ENCODE measurements at regions not wholly inside any gene's neighbourhood (a gene's known extent, or its start where the extent isn't known, plus 50 kb on each side); places are given as distances from the start of the nearest gene placed in this dataset.

DNA sequence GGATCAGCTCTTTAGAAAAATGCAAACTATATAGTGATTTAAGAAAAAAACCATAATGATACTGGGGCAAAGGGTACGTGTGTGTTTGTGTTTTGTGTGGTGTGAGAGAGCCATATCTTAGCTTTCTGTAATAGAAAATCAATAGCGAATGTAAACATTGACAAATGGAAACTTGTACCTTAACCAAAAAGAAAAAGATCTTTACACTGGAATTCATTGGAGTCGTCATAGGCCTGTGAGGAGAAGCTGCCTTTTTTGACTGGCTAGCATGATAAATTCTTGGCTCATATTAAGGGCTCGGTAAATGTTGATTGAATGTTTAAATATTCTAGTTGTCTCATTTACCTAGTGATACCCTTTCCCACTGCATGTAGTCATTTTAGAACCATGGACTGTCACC is 161.8 kb upstream of the ASCC3 start:
- DNase-seq (ENCODE audit: insufficient read length, low spot score, missing footprints): no peak
- TF ChIP-seq, protein P1, sequence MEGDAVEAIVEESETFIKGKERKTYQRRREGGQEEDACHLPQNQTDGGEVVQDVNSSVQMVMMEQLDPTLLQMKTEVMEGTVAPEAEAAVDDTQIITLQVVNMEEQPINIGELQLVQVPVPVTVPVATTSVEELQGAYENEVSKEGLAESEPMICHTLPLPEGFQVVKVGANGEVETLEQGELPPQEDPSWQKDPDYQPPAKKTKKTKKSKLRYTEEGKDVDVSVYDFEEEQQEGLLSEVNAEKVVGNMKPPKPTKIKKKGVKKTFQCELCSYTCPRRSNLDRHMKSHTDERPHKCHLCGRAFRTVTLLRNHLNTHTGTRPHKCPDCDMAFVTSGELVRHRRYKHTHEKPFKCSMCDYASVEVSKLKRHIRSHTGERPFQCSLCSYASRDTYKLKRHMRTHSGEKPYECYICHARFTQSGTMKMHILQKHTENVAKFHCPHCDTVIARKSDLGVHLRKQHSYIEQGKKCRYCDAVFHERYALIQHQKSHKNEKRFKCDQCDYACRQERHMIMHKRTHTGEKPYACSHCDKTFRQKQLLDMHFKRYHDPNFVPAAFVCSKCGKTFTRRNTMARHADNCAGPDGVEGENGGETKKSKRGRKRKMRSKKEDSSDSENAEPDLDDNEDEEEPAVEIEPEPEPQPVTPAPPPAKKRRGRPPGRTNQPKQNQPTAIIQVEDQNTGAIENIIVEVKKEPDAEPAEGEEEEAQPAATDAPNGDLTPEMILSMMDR (IDR thresholded peaks at IDR 0.05; ENCODE audit: extremely low read depth, low read depth, low read length): no peak
- no peaks in the 10 kb centered on the region for H3K27me3 ChIP-seq (ENCODE audit: insufficient read depth, low read length)
- no peak overlapping the region for H3K4me3 ChIP-seq (ENCODE audit: insufficient read depth, low read length)
- H4K20me1 ChIP-seq (ENCODE audit: insufficient read depth, low read length): no peaks in the 10 kb centered on the region
- no peaks in the 10 kb centered on the region for H3K79me2 ChIP-seq (ENCODE audit: insufficient read depth, low read length)
- H3K36me3 ChIP-seq (ENCODE audit: insufficient read depth, low read length): no peaks in the 10 kb centered on the region
- H3K9me3 ChIP-seq (ENCODE audit: low read depth, low read length): peaks cover 4% of the 10 kb centered on the region
- no peak overlapping the region for H3K4me2 ChIP-seq (ENCODE audit: insufficient read depth, low read length)
- no peak overlapping the region for H3K27ac ChIP-seq (ENCODE audit: low read depth, low read length)
- no peak overlapping the region for H2AFZ ChIP-seq (ENCODE audit: low read length)
- H3K4me1 ChIP-seq (ENCODE audit: insufficient read depth, low read length): no peaks in the 10 kb centered on the region

DNA sequence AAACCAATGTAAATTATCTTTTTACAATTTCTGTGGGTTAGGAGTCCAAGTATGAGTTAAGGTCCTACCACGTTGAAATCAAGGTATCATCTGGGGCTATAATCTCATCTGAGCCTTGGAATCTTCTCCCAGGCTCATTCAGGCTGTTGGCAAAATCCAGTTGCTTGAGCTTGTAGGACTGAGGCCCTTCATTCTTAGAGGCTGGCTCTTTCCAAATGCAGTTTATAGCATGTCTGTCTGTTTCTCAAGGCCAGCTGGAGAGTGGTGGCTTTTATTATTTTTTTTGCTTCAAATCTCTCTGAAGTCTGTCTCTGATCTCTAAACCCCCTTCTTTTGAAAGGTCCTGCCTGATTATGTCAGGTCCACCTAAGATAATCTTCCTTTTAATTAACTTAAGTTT is 177.2 kb upstream of the ASCC3 start:
- Histone ChIP-seq H3K36me3 (ENCODE audit: insufficient read depth, low read length) (no peaks in the 10 kb centered on the region), H3K27ac (ENCODE audit: low read depth, low read length) (no peak overlapping the region), H3K4me1 (ENCODE audit: insufficient read depth, low read length) (no peaks in the 10 kb centered on the region), H3K4me2 (ENCODE audit: insufficient read depth, low read length) (no peak overlapping the region), H2AFZ (ENCODE audit: low read length) (no peak overlapping the region), H3K79me2 (ENCODE audit: insufficient read depth, low read length) (no peaks in the 10 kb centered on the region), H3K27me3 (ENCODE audit: insufficient read depth, low read length) (no peaks in the 10 kb centered on the region), H3K9me3 (ENCODE audit: low read depth, low read length) (no peaks in the 10 kb centered on the region), H3K4me3 (ENCODE audit: insufficient read depth, low read length) (no peak overlapping the region), H4K20me1 (ENCODE audit: insufficient read depth, low read length) (no peaks in the 10 kb centered on the region)
- DNase-seq (ENCODE audit: insufficient read length, low spot score, missing footprints): no peak
- TF ChIP-seq, protein P1 (IDR thresholded peaks at IDR 0.05; ENCODE audit: extremely low read depth, low read depth, low read length): no peak

DNA sequence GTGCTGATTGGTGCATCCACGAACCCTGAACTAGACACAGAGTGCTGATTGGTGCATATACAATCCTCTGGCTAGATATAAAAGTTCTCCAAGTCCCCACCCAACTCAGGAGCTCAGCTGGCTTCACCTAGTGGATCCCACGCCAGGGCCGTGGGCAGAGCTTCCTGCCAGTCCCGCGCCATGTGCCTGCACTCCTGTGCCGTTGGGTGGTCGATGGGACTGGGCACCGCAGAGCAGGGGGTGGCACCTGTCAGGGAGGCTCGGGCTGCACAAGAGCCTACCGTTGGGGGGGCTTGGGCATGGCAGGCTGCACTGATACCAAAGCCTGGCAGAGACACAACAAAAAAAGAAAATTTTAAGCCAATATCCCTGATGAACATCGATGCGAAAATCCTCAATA is 185.4 kb upstream of the ASCC3 start:
- H4K20me1 ChIP-seq (ENCODE audit: insufficient read depth, low read length): no peaks in the 10 kb centered on the region
- H3K36me3 ChIP-seq (ENCODE audit: insufficient read depth, low read length): no peaks in the 10 kb centered on the region
- TF ChIP-seq, protein P1 (IDR thresholded peaks at IDR 0.05; ENCODE audit: extremely low read depth, low read depth, low read length): no peak
- H3K27me3 ChIP-seq (ENCODE audit: insufficient read depth, low read length): no peaks in the 10 kb centered on the region
- no peak overlapping the region for H3K4me3 ChIP-seq (ENCODE audit: insufficient read depth, low read length)
- H3K9me3 ChIP-seq (ENCODE audit: low read depth, low read length): no peaks in the 10 kb centered on the region
- H3K79me2 ChIP-seq (ENCODE audit: insufficient read depth, low read length): no peaks in the 10 kb centered on the region
- DNase-seq (ENCODE audit: insufficient read length, low spot score, missing footprints): no peak
- H3K27ac ChIP-seq (ENCODE audit: low read depth, low read length): no peak overlapping the region
- no peak overlapping the region for H2AFZ ChIP-seq (ENCODE audit: low read length)
- H3K4me2 ChIP-seq (ENCODE audit: insufficient read depth, low read length): no peak overlapping the region
- H3K4me1 ChIP-seq (ENCODE audit: insufficient read depth, low read length): no peaks in the 10 kb centered on the region

DNA sequence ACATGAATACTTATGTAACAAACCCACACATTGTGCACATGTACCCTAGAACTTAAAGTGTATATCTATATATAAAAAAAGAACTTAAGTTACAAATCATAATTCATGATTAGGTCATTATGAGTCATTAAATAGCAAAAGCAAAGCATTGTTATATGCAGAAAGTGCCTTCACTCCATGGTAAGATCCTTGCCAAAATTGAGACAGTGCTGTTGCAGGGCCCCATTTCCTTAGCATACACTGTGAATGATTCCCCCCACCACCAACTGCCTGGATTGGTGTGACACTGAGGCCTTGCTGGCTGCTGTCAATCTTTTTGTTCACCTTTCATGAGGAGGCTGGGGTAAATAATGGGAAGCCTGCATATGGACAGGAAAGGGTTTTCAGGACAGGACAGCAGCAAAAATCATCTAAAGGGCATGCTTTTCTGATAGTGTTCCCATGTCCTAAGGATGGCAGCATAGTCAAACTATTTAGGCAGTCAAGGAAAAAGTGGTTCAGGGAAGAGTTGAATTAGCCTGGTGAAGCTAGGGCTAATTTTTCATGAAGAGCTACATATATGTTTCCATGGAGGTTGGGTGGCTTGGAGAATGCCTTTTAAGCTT is 188.2 kb upstream of the ASCC3 start:
- no peaks in the 10 kb centered on the region for H3K36me3 ChIP-seq (ENCODE audit: insufficient read depth, low read length)
- TF ChIP-seq, protein P1 (IDR thresholded peaks at IDR 0.05; ENCODE audit: extremely low read depth, low read depth, low read length): no peak
- H3K4me3 ChIP-seq (ENCODE audit: insufficient read depth, low read length): no peak overlapping the region
- no peak overlapping the region for H3K4me2 ChIP-seq (ENCODE audit: insufficient read depth, low read length)
- H3K27me3 ChIP-seq (ENCODE audit: insufficient read depth, low read length): no peaks in the 10 kb centered on the region
- H4K20me1 ChIP-seq (ENCODE audit: insufficient read depth, low read length): no peaks in the 10 kb centered on the region
- no peak overlapping the region for H3K27ac ChIP-seq (ENCODE audit: low read depth, low read length)
- H3K79me2 ChIP-seq (ENCODE audit: insufficient read depth, low read length): no peaks in the 10 kb centered on the region
- H3K4me1 ChIP-seq (ENCODE audit: insufficient read depth, low read length): no peaks in the 10 kb centered on the region
- no peaks in the 10 kb centered on the region for H3K9me3 ChIP-seq (ENCODE audit: low read depth, low read length)
- DNase-seq (ENCODE audit: insufficient read length, low spot score, missing footprints): no peak
- H2AFZ ChIP-seq (ENCODE audit: low read length): no peak overlapping the region
